ENCODE measurements at regions not wholly inside any gene's neighbourhood (a gene's known extent, or its start where the extent isn't known, plus 50 kb on each side); places are given as distances from the start of the nearest gene placed in this dataset.

DNA sequence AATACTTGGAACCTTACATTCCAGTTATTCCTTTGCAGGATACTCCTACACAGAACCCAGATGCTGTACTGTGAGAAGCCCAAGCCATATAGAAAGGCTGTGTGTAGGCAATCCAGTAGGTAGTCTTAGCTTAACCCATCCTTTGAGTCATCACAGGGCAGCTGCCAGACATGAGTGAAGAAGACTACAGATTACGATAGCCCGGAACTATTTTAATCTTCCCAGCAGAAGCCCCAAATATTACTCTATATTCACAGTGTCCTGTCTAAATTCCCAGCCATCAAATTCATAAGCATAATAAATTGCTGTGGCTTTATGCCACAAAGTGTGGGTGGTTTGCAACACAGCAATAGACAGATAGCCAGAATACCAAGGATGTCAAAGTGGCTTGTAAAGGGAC lies 474.1 kb upstream of the STEAP1 start:
- no peak overlapping the region for H3K9ac ChIP-seq (ENCODE audit: low read depth, low read length)
- ChIA-PET CTCF (no interaction called here), POLR2A (ENCODE audit: unreplicated experiment) (no interaction called here)
- no peaks in the 10 kb centered on the region for H3K79me1 ChIP-seq (ENCODE audit: low read depth in 1 of 2, low read length in 2 of 2)
- no peaks in the 10 kb centered on the region for H3K4me1 ChIP-seq (ENCODE audit: control insufficient read depth, insufficient read depth, low read length)
- no peak overlapping the region for H2BK5ac ChIP-seq (ENCODE audit: low read depth, low read length, poor library complexity, severe bottlenecking)
- H3K23ac ChIP-seq (ENCODE audit: low read depth, low read length), result no peak overlapping the region
- no peak overlapping the region for H3K56ac ChIP-seq (ENCODE audit: extremely low read depth, insufficient read depth, low read length)
- H2BK15ac ChIP-seq (ENCODE audit: low read depth, low read length), result no peak overlapping the region
- no CpG with 5 or more reads among the region's 2 CpGs for WGBS, 2 experiments (ENCODE audit: extremely low coverage in 2 of 2, insufficient read length in 1 of 2)
- H4K5ac ChIP-seq (ENCODE audit: low read depth, low read length), result no peak overlapping the region
- no peak overlapping the region for H2BK120ac ChIP-seq (ENCODE audit: low read depth, low read length)
- H4K20me1 ChIP-seq (ENCODE audit: insufficient read depth, low read length), result no peaks in the 10 kb centered on the region
- H3K27me3 ChIP-seq (ENCODE audit: control insufficient read depth, insufficient read depth, low read length), result no peaks in the 10 kb centered on the region
- no peak overlapping the region for H2BK20ac ChIP-seq (ENCODE audit: low read depth, low read length)
- H3K4ac ChIP-seq (ENCODE audit: low read depth, low read length), result no peak overlapping the region
- dilution Hi-C loops (cut with HindIII; ENCODE audit: low sequenced_read_pairs, unreplicated experiment), result no loop called here
- H3K9me1 ChIP-seq (ENCODE audit: insufficient read depth, low read length), result no peaks in the 10 kb centered on the region
- H3K18ac ChIP-seq (ENCODE audit: low read depth, low read length), result no peak overlapping the region
- no peak overlapping the region for H2AFZ ChIP-seq (replicated peaks; ENCODE audit: low read length, poor library complexity)
- no peaks in the 10 kb centered on the region for H3K36me3 ChIP-seq (ENCODE audit: control insufficient read depth, insufficient read depth, low read length)
- H3K4me3 ChIP-seq (ENCODE audit: insufficient read depth, low read depth, low read length), result no peak overlapping the region
- no peak overlapping the region for H3K27ac ChIP-seq (ENCODE audit: insufficient read depth, low read length)
- no peak overlapping the region for H2AK9ac ChIP-seq (replicated peaks; ENCODE audit: low read depth, low read length, poor library complexity)
- in situ Hi-C loops (cut with MboI; ENCODE audit: low sequenced_read_pairs), result no loop called here
- no peak overlapping the region for H4K8ac ChIP-seq (ENCODE audit: low read depth in 2 of 2, low read length in 2 of 2)
- TF ChIP-seq, protein P1, sequence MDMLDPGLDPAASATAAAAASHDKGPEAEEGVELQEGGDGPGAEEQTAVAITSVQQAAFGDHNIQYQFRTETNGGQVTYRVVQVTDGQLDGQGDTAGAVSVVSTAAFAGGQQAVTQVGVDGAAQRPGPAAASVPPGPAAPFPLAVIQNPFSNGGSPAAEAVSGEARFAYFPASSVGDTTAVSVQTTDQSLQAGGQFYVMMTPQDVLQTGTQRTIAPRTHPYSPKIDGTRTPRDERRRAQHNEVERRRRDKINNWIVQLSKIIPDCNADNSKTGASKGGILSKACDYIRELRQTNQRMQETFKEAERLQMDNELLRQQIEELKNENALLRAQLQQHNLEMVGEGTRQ (IDR thresholded peaks at IDR 0.05; ENCODE audit: low read depth, low read length), result no peak
- TF ChIP-seq, protein P2, sequence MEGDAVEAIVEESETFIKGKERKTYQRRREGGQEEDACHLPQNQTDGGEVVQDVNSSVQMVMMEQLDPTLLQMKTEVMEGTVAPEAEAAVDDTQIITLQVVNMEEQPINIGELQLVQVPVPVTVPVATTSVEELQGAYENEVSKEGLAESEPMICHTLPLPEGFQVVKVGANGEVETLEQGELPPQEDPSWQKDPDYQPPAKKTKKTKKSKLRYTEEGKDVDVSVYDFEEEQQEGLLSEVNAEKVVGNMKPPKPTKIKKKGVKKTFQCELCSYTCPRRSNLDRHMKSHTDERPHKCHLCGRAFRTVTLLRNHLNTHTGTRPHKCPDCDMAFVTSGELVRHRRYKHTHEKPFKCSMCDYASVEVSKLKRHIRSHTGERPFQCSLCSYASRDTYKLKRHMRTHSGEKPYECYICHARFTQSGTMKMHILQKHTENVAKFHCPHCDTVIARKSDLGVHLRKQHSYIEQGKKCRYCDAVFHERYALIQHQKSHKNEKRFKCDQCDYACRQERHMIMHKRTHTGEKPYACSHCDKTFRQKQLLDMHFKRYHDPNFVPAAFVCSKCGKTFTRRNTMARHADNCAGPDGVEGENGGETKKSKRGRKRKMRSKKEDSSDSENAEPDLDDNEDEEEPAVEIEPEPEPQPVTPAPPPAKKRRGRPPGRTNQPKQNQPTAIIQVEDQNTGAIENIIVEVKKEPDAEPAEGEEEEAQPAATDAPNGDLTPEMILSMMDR (conservative IDR thresholded peaks at IDR 0.05; ENCODE audit: low read depth, low read length), result no peak
- TF ChIP-seq RFX5 (IDR thresholded peaks at IDR 0.05; ENCODE audit: low read depth, low read length) (no peak), BHLHE40 (IDR thresholded peaks at IDR 0.05; ENCODE audit: low read depth, low read length) (no peak), FOS (IDR thresholded peaks at IDR 0.05; ENCODE audit: low read depth, low read length) (no peak), POLR2A (IDR thresholded peaks at IDR 0.05; ENCODE audit: low read depth, low read length) (no peak), MAFK (IDR thresholded peaks at IDR 0.05; ENCODE audit: low read depth, low read length) (no peak), NFE2L2 (IDR thresholded peaks at IDR 0.05; ENCODE audit: low read depth, low read length) (no peak), CHD1 (IDR thresholded peaks at IDR 0.05; ENCODE audit: low read depth, low read length) (no peak), MAZ (IDR thresholded peaks at IDR 0.05; ENCODE audit: borderline replicate concordance, low read depth, low read length) (no peak), RCOR1 (IDR thresholded peaks at IDR 0.05; ENCODE audit: insufficient replicate concordance, low read length) (no peak), RAD21 (IDR thresholded peaks at IDR 0.05; ENCODE audit: low read length) (no peak), SMC3 (IDR thresholded peaks at IDR 0.05; ENCODE audit: low read depth, low read length) (no peak), CEBPB (IDR thresholded peaks at IDR 0.05; ENCODE audit: low read depth, low read length) (no peak), MXI1 (IDR thresholded peaks at IDR 0.05; ENCODE audit: borderline replicate concordance, low read depth, low read length) (no peak)
- TF ChIP-seq, protein P3, sequence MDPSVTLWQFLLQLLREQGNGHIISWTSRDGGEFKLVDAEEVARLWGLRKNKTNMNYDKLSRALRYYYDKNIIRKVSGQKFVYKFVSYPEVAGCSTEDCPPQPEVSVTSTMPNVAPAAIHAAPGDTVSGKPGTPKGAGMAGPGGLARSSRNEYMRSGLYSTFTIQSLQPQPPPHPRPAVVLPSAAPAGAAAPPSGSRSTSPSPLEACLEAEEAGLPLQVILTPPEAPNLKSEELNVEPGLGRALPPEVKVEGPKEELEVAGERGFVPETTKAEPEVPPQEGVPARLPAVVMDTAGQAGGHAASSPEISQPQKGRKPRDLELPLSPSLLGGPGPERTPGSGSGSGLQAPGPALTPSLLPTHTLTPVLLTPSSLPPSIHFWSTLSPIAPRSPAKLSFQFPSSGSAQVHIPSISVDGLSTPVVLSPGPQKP (IDR thresholded peaks at IDR 0.05; ENCODE audit: borderline replicate concordance, low read depth, low read length), result no peak
- H2AK5ac ChIP-seq (ENCODE audit: low read depth, low read length), result no peak overlapping the region
- no peak overlapping the region for H4K91ac ChIP-seq (ENCODE audit: insufficient read depth, low read depth, low read length)
- no peak for DNase-seq
- no TSS peak for BruUV-seq (replicated peaks)
- intact Hi-C loops (cut with micrococcal nuclease), result no loop called here
- peaks cover 3% of the 10 kb centered on the region; the same call in 1 of the 2 replicates for H3K9me3 ChIP-seq (ENCODE audit: control insufficient read depth, insufficient read depth, low read length)
- no peak for ATAC-seq (ENCODE audit: low read depth)
- H3K14ac ChIP-seq (replicated peaks; ENCODE audit: low read depth, low read length), result no peak overlapping the region
- H3K4me2 ChIP-seq (ENCODE audit: low read depth, low read length), result no peak overlapping the region

Data from IMR-90 (cell line).